ENCODE measurements at regions not wholly inside any gene's neighbourhood (a gene's known extent, or its start where the extent isn't known, plus 50 kb on each side); places are given as distances from the start of the nearest gene placed in this dataset.

GRCh38 chr5:124606543-124606942, 139.9 kb downstream of the ZNF608 start:
- TF ChIP-seq CTCF (IDR thresholded peaks at IDR 0.05) (no peak), POLR2A (IDR thresholded peaks at IDR 0.05) (no peak)
